Stimulated activated CD4-positive, alpha-beta T cell treated with anti-CD3 and anti-CD28 coated beads, Interleukin-2, amount 100 ng/mL, for 48 hours (primary cell): ENCODE measurements at regions not wholly inside any gene's neighbourhood (a gene's known extent, or its start where the extent isn't known, plus 50 kb on each side); places are given as distances from the start of the nearest gene placed in this dataset.

ENCODE experiments used
- DNase-seq, 2 donors: peaks; one replicate each; pipeline ENCODE4 v3.0.0-alpha.2; 2020

DNA sequence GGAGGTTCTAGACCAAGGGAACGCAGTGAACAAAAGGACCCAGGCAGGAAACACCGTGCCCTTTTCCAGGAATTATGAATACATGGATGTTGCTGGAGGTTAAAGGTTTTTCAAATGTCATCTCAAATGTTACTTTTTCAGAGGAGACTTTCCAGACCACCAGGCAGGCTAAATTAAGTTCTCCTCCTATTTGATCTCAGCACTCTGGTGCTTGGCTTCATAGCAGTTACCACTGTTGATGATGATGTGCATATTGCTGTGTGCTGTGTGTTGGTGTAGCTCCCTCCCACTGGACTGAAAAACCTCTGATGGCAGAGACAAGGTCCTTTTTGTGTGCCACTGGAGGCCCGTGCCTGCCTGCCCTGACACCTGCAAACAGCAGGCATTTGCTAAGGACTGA lies 137.3 kb upstream of the PTPRM start:
- DNase-seq: no peak

DNA sequence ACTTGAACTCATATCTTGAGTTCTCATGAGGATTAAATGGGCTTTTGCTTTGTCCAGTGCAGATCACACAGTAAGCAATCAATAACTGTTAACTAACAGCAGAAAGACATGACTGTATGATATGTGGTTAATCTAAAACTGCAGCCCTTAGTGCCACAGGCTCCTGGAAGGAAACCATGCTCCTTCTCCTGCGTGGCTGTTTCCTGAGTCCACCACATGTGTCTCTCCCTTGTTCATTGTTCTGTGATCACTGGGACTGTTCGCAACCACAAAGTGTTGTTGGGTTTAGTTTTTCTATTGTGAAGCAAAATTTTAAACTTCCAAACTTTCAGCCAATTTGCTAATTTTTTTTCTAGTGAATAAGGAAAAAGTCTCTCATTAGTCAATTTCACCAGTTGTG lies 130.9 kb upstream of the PTPRM start:
- DNase-seq: no peak

DNA sequence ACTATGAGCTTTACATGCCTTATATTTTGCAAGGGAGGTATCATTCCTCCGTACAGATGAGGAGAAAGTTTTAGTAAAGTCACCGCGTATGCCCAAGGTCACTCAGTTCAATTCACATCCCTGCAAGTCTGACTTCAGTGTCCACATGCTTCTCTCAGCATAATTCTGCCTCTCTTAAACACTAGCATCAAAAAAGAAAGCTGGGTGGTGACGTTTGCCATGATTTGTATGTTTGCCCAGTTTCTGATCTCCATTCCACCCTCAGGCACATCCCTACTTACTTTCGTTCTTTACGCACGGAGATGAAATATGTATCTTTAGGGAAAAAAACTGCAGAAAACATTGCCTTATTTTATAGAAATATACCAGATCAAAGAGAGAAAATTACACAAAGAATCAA lies 129.2 kb upstream of the PTPRM start:
- DNase-seq: no peak

DNA sequence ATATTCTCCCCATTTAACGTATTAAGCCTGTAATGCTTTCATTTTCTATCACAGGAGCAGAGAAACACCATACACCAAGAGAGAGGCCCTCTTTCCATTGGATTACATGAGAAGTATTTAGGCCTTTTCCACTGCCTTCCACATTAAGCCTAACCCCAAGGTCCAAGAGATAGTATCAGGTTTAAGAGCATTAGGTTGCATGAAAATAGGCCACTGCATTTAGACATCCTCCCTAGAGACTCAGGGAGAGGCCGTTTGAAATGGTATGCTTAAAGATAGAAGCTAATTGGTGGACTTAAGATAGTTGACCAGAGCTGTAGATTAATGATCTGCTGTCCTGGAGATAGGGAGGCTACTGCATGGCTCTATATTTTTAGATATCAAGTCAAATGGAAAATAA lies 128.5 kb upstream of the PTPRM start:
- DNase-seq: no peak

DNA sequence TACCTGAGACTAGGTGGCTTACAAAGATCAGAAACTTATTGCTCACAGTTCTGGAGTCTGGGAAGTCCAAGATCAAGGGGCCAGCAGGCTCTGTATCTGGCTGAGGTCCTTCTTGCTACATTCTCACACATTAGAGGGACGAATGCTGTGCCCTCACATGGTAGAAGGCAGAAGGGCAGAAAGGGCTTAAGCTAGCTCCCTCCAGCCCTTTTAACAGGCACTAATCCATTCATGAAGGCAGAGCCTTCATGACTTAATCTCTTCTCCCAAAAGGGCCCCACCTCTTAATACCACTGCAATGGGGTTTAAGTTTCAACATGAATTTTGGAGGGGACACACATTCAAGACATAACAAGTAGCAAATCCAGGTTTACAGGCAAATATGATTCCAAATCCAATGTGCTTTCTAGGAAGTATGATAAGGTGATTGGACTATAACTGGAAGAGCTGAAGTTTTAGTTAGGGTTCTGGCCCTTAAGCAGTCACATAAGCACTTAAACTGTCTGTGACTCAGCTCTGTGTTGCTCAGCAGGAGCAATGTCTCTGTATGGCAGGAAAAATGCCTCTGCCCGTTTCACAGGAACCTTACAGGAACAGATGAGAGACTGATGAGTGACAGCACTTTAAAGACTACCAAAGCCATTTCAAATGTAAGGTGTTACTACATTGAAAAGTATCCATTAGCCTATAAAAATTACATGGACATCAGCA lies 119.6 kb upstream of the PTPRM start:
- DNase-seq: no peak

DNA sequence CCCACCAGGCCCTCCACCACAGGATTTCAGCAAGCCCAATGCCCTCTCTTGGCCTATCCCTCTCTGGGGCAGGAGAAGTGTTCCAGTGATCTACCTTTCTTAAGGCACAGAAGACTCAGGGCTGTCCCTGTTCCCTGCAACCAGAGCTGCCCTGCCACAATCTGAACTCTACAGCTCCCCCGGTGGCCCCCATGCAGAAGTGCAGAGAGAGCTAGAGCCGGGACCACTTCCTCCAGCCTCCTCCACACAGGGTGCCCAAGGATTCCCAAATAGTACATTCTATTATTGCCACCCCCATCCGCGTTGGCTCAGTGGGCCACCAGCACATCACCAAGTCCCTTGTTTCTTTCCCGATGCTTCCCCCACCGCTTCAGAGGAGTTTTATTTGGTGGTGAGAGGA lies 114.8 kb upstream of the PTPRM start:
- peak in 1 of 2 donors; percentile 0 for DNase-seq

DNA sequence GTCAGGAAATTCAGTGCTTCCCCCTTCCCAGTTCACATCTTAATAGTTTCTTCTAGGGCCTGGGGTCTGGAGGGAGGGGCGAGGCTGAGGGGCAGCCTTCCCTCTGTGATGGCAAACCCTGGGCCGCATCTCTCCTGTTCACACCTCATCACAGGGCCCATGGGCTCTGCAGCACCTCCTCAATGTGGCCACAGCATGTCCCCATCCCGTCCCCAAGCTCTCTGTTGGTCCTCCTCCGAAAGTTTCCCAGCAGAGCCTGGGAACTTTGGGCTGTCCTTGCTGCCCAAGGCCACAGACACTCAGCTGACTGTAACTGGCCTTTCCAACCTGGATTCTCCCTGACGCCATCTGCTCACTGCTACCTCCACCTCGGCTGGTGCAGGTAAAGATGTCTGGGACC lies 112.7 kb upstream of the PTPRM start:
- DNase-seq: no peak

DNA sequence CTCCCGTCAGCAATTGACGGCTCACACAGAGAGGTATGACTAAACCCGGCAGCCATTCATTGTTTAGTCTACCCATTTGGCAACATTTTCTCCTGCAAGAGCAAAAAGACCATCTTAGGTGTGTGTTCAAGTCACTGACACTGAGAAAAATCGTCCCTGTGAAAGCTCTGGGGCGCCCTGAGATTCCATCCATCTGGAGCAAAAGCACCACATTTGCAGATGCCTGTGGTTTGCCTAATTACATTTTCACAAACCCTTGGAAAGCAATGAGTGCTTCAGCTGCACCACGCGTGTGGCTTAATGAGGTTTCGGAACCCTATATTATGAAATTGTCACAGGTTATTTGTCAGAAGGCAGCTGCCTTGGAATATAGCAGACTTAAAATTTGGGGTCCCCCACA lies 110.7 kb upstream of the PTPRM start:
- no peak for DNase-seq

DNA sequence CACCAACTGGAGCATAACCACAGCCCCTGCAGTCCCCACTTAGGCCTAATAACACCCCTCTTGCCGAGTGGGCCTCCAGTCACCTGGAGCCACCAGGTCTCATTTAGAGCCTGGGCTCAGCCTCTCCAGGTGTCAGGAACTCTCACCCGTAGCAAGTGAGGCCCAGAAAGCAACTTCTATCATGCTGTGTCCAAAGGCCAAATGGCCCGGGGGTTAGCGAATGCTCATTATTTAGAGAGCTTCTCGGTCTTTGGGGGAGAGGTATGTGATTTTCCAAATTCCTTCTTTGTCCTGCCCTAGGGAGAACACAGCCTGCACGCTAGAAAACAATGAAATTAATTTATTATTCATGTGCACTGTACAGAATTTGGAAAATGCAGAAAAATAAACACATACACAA lies 109.9 kb upstream of the PTPRM start:
- DNase-seq: no peak

DNA sequence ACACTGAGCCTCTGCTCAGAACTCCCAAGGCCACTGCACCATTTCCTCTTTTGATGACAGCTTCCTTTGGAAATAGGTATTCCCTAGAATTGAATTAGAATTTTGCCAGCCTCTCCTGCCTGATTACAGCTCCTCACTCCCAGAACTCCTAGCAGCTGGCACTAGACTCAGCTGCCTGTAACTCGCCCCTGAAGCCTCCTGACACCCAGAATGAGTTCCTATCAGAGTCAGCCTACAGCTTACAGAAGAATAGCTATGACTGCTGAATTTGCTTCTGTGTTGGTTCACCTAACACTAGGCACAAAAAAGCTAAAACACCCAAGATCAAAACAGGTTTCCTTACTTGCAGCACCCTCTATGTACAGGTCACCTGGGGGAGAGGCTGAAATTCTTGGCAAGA lies 108.2 kb upstream of the PTPRM start:
- DNase-seq: no peak

DNA sequence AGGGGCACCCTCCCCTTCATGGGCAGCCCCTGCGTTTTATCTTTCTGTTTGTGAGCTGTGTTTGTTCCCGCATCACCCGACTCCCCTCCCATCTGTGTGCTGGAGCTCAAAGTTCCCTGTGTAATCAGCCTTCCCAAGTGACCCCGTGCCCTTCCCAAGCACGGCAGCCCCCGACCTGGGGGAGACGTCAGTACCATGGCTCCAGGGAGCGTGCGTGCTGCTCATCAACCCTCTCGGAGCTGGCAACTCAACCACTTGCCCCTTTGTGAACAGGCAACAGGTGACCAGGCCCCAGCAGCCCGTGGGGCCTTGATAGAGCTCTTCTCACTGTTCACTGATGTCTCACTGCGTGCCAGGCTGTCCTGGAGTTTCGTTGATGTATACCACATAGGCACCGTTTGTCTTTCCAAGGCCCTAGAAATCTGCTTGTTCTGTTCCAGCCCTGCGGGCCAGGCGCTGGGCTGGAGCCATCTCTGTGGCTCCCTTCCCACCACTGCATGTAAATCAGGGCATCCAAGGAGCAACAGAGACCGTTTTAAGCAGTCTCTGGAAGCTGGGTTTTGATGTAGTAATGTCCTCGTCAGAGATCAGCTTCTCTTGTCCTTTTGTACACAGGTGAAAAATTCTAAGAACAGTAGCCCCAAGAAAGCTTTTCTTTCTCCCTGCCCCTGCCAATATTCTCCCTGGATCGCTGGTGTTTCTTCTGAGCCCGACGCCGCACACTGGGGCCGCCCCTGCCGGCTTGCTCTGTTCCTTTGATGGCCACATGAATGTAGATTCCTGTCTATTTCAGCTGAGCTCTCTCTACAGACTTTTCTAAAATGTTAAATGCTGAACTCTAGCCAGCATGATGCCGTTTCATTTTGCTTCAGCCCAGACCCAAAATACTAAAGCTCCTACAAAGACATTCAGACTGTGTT lies 107.0 kb upstream of the PTPRM start:
- no peak for DNase-seq

DNA sequence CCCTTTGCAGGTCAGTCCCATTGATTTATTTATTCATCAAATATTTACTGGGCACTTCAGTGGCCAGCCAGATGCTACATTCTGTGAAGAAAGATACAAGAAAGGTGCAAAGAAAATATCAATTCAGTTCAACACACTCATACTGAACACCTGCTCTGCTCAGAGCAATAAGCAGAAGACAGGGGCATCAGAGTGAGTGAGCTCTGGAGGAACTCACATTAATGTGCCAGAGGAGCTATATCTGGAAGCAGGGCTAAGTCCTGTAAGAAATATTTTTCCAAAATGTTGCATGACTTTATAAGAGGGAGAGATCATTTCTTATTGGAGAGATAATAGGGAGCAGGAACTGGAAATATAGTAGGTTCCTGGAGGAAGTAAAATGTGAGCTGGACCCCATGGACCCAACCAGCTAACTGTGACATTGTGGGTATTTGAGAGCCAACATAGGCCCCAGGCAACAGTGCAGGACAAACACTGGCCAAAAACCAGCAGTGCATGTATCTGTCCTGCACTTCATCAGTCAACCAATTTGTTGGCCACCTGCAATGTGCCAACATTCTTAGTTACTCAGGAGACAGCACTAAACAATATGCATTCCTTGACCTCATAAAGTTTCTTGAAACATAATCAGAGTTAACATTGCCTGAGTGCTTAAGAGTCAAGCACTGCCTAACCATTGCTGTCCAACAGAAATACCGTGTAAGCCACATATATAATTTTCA lies 102.7 kb upstream of the PTPRM start:
- no peak for DNase-seq

DNA sequence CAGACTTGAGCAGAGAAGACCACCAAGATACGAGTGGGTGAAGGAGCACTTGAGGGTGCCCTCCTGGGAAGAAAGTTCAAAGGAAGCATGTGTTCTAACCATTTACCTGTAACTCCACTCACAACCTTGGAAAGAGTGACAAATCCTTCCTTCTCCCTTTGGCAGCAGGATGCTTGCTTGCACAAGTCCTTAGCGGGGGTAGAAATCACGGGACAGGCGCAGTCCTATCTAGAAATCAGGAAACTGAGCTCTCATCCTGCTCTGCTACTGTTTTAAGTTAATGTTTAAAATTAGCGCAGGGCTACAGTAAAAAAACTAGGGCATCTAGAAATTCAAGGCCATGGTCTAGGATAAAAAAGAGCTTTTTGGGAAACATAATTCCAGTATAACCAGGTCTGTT lies 100.9 kb upstream of the PTPRM start:
- DNase-seq: no peak

DNA sequence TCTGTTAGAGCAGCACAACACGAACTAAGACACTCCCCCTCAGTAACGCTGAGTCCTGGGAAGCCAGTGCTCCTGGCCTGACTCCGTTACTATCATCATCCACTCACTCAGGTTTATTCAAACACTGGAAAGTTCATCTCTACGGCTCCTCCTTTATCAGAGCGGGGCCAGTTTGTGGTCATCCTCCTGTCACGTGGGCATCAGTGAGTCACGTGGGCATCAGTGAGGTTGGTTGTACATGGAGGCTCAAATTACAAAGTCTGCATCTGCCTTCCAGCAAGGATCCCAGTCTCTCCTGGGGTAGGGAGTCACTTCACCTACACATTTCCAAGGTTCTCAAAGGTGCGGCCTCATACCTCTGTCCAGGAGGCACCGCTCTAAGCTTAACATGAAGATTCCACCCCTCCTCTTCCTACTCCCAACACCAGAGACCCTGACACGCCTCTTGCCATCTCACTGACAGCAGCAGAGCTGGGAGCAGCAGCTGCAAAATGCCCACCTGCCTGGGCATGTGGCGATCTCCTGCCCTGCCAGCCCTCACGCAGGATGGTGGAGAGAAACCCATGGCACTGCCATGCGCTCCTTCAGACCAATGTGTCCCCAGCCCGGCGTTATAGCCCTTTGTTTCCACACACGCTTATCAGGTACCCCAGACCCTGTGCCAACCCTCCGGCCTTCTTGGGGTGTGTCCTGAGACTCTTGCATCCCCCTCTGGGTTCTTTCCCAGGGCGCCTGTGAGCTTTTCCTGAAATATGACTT lies 99.2 kb upstream of the PTPRM start:
- no peak for DNase-seq

DNA sequence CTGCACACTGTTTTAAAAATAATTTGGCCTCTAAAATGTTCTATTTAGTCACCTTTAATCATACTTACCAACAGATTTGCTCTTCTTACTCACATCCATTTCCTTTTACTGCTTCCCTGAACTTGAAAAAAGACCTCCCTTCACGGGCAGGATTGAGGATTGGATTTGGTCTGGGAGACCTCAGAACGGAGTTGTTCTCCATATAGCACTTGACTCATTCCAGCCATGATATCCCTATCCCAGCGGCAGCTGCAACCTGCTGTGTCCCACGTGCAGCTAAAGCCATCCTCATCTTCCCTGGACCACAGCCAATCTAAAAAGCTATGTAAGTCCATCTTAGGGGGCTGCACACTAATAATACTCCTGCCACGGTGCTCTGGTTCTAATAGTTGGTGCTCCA lies 97.0 kb upstream of the PTPRM start:
- no peak for DNase-seq

DNA sequence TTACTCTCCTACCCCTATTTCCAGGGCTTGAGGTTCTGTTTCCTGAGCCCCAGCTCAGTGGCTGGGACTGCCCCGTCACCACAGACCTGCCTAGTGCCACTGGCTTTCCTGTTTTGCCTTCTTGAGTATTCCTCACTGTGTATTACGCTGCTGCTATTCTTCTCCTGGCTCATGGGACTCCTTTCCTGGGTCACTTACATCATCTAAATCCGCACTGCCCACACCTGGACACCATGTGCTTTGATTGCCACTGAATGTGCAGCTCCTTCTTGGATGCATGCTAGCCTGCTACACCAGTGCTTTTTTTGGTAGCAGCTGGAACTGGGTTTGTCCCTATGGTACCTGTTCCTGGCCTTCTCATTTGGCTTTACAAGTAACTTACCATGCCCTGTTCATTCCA lies 96.6 kb upstream of the PTPRM start:
- DNase-seq: no peak

DNA sequence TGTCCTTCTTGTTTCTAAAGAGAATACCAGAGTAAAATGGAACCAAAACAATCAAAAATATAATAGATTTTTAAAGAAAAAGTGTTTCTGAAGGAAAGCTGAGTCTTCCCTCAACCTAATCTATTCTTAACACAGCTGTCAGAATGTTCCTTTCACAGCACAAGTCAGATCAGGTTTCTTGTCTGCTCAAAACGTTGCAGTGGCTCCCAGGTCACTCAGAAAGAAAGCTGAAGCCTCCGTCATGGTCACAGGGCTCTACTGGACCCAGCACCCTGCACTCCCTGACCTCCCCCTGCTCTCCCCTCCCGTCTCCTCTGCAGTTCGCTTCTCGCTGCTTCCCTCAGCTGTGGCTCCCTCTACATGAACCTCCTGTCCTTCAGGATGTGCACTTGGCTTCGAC lies 90.7 kb upstream of the PTPRM start:
- DNase-seq: no peak

DNA sequence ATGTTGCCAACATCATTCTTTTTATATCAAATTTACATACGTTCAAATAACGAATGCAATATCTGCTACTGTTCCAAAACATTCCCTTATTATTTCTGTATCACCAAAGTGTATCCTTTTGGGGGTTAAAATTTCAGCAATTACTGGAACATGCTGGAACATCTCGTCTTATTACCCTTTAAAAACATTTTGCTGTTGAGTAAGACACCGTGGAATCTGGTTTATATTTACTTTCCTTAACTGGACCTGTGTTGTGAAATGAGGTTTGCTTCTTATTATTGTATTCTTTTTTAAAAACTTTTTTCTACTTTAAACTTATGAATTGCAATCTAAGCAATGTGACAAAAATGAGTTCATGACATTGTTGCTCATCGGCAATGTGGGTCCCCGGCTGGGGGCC lies 87.4 kb upstream of the PTPRM start:
- no peak for DNase-seq

DNA sequence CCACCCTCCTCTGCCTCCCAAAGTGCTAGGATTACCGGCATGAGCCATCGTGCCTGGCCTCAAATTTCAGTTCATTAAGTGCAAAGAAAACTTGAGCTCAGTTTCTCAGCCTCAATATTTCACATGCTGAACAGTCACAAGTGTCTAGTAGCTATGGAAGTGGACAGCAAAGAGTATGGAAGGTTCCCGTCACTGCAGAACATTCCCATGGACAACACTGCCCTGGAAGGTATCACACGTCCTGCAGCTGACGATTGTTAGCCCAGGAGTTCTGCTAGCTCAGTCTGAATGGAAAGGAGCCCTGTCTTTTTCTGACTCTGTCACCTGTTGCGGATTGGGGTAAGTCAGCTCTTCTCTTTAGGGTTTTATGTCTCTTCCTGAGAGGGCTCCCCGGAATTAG lies 86.2 kb upstream of the PTPRM start:
- no peak for DNase-seq

DNA sequence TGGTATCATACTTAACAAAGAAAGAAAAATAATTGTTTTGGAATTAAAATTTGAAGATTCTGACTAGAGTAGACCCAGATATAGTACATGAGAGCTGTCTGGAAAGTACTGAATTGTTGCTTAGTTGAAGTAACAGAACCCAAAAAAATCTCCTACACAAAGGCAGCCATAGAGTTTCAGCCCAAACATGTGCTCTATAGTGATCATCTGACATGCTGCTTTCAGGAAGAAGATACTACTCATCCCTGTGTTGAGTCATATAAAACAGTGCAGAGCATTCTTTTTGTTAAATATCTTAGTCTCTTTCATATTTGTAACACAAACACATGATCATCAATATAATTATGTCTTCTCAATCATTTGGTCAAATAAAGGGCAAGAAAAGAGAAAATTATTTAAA lies 84.8 kb upstream of the PTPRM start:
- no peak for DNase-seq

DNA sequence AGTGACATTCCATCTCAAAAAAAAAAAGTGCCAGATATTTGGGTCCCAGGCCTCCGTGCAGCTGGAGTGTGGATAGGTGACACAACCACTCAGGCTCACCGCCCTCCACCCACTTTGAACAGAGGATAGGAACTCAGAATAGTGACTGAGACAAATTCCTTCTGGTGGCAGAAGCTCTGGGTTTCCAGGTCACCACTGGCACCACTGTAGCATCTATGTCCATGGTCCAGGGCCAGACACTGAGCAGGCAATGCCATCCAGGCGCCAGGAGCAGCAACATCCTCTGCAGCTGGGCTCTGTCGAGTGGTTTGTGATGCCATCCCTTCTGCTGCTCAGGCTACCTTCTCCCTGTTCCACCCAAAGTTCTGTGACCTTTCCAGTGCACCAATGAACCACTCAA lies 81.5 kb upstream of the PTPRM start:
- no peak for DNase-seq

DNA sequence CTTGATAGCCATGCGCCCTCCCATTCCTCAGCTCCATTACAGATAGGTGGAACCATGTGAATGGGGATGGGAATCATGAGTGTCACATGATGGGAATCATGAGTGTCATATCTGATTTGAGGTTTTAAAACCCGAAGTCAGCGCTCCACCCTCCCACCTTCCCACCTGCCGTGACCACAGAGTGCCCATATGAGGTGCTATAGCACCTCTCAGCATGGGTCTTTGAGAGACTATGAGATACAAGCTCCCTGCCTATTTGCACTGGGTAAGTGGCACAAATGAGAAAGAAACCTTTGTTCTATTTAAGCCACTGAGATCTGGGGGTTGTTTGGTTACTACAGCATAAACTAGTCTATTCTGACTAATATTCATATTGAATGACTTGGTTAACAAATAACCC lies 78.5 kb upstream of the PTPRM start:
- no peak for DNase-seq

DNA sequence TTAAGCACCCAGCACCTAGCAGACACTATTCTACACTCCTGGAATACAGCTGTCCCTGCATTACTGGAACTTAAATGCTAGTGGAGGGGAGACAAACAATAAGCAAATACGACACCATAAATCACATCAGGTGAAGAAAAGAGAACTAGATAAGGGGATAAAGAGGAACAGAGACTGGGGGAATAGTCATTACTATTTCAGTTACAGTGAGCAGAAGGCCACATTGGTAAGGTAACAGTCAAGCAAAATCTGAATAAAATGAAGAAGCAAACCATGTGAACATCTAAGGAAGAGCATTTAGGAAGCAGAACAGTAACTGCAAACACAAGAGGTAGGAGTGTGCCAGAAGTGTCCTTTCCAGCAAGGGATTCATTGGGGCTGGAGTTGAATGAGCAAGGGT lies 77.0 kb upstream of the PTPRM start:
- DNase-seq: no peak
